ENCODE measurements at regions not wholly inside any gene's neighbourhood (a gene's known extent, or its start where the extent isn't known, plus 50 kb on each side); places are given as distances from the start of the nearest gene placed in this dataset.

DNA sequence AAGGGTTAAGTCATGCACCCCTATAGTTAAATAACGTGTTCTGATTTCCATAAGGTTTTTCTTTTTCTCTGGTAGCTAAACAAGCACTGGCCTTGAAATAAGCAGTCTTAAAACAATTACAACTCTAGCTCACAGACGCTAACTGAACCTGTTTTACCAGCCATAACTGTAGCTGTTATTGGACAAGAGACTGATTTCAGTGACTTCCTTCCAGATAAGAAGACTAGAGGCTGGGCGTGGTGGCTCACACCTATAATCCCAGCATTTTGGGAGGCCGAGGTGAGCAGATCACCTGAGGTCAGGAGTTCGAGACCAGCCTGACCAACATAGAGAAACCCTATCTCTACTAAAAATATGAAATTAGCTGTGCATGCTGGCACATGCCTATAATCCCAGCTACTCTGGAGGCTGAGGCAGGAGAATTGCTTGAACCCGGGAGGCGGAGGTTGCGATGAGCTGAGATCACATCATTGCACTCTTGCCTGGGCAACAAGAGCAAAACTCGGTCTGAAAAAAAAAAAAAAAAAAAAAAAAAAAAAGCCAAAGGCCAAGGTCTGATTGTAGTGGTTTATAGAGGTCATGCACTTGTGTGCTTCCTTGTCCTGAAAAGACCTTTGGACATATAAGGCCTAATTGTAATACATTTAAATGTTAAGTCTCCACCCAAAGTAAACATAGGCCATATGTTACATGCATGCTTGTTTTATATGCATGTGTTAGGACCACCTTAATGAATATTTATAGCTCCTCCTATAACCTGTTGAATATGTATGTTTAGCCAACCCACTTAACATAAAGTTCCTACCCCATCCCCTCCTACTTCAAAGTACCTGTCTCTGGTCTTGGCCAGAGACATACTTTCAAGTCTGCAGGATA is 319.5 kb upstream of the CA10 start:
- no peak overlapping the region for H3K4me3 Mint-ChIP-seq
- POLR2A ChIA-PET = no interaction called here
- H3K4me1 Mint-ChIP-seq (ENCODE audit: low read depth) = no peaks in the 10 kb centered on the region
- ATAC-seq (no peak), DNase-seq (no peak)
- no peaks in the 10 kb centered on the region for H3K27me3 Mint-ChIP-seq
- no peaks in the 10 kb centered on the region for H3K36me3 Mint-ChIP-seq (ENCODE audit: low read depth)
- peaks cover 3% of the 10 kb centered on the region for H3K9me3 Mint-ChIP-seq
- intact Hi-C loops (cut with micrococcal nuclease) = no loop called here
- H3K27ac Mint-ChIP-seq = no peak overlapping the region
- TF ChIP-seq, protein P1, sequence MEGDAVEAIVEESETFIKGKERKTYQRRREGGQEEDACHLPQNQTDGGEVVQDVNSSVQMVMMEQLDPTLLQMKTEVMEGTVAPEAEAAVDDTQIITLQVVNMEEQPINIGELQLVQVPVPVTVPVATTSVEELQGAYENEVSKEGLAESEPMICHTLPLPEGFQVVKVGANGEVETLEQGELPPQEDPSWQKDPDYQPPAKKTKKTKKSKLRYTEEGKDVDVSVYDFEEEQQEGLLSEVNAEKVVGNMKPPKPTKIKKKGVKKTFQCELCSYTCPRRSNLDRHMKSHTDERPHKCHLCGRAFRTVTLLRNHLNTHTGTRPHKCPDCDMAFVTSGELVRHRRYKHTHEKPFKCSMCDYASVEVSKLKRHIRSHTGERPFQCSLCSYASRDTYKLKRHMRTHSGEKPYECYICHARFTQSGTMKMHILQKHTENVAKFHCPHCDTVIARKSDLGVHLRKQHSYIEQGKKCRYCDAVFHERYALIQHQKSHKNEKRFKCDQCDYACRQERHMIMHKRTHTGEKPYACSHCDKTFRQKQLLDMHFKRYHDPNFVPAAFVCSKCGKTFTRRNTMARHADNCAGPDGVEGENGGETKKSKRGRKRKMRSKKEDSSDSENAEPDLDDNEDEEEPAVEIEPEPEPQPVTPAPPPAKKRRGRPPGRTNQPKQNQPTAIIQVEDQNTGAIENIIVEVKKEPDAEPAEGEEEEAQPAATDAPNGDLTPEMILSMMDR (IDR thresholded peaks at IDR 0.05) = no peak
- CTCF ChIA-PET = no interaction called here

DNA sequence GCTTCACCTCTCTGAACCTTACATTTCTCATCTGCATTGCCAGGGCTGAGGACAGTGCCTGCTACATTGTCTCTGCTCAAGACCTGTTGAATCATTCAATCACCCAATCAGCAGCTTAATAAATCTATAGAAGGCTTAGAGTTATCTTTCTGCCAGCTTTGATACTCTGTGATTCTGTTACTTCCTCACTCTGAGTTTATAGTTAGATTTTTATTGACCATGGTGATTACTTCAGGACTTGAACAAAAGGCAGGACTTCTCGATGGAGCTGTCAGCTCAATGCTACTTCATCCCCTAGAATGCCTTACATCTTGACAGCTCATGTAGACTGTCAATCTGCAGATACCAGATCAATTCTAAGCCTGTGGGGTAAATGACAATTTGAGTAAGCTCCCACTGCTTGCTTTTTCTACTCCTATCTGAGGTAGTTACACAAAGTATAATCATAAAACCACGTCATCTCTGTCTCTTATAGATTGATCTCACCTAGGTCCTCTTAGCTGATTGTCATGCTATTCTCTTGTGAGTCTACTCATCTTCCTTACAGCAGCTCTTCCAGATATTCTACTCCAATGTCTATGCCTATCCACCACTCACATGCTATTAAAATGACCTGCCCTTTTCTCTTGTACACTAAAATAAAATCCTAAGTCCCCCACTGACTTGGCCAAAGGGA is 318.3 kb upstream of the CA10 start:
- H3K36me3 Mint-ChIP-seq (ENCODE audit: low read depth) = no peaks in the 10 kb centered on the region
- TF ChIP-seq, protein P1 (IDR thresholded peaks at IDR 0.05) = no peak
- H3K27ac Mint-ChIP-seq = no peak overlapping the region
- H3K9me3 Mint-ChIP-seq = peaks cover 1% of the 10 kb centered on the region
- ATAC-seq = no peak
- H3K4me1 Mint-ChIP-seq (ENCODE audit: low read depth) = no peaks in the 10 kb centered on the region
- POLR2A ChIA-PET = no interaction called here
- no peak overlapping the region for H3K4me3 Mint-ChIP-seq
- intact Hi-C loops (cut with micrococcal nuclease) = no loop called here
- CTCF ChIA-PET = no interaction called here
- no peak for DNase-seq
- no peaks in the 10 kb centered on the region for H3K27me3 Mint-ChIP-seq

DNA sequence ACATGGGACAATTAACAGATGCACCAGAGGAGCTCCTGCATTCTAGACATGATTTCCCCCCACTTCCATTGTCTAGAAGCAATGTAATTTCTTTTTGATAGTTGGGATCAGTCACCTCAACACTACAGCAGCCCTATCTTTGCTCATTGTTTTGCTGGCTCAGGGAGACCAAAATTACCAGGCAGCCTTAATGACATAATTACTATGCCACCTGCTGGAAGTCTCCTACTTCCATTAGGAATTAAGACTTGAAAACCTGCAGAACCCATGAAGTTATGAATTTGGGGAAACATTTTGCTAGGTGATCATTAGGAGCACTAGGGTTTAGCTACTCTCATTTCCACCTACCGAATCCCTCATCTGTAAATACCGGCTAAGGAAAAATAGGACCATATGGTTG is 312.0 kb upstream of the CA10 start:
- Mint-ChIP-seq H3K36me3 (ENCODE audit: low read depth) (no peaks in the 10 kb centered on the region), H3K4me3 (no peak overlapping the region), H3K27ac (no peak overlapping the region), H3K27me3 (no peaks in the 10 kb centered on the region), H3K9me3 (no peaks in the 10 kb centered on the region), H3K4me1 (ENCODE audit: low read depth) (no peaks in the 10 kb centered on the region)
- ATAC-seq (no peak), DNase-seq (no peak)
- POLR2A ChIA-PET = no interaction called here
- intact Hi-C loops (cut with micrococcal nuclease) = no loop called here
- TF ChIP-seq, protein P1 (IDR thresholded peaks at IDR 0.05) = no peak
- CTCF ChIA-PET = no interaction called here

DNA sequence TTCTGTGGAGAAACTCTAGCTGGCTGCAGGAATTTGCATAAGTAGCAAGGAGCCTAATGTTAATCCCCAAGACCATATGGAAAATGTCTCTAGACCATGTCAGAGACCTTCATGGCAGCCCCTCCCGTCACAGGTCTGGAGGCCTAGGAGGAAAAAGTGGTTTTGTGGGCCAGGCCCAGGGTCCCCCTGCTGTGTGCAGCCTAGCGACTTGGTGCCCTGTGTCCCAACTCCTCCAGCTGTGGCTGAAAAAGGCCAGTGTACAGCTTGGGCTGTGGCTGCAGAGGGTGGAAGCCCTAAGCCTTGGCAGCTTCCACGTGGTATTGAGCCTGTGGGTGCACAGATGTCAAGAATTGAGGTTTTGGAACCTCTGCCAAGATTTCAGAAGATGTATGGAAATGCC is 306.9 kb upstream of the CA10 start:
- H3K4me1 Mint-ChIP-seq (ENCODE audit: low read depth) = no peaks in the 10 kb centered on the region
- DNase-seq = no peak
- no peaks in the 10 kb centered on the region for H3K27me3 Mint-ChIP-seq
- no peak overlapping the region for H3K4me3 Mint-ChIP-seq
- intact Hi-C loops (cut with micrococcal nuclease) = no loop called here
- ChIA-PET POLR2A (interaction anchor here (0.6 kb wide), 1 partner anchor 54 kb away, joined by 4 read pairs; no protein-coding TSS in a partner anchor), CTCF (no interaction called here)
- TF ChIP-seq, protein P1 (IDR thresholded peaks at IDR 0.05) = no peak
- peaks cover 6% of the 10 kb centered on the region for H3K9me3 Mint-ChIP-seq
- ATAC-seq = no peak
- H3K27ac Mint-ChIP-seq = no peak overlapping the region
- H3K36me3 Mint-ChIP-seq (ENCODE audit: low read depth) = no peaks in the 10 kb centered on the region

DNA sequence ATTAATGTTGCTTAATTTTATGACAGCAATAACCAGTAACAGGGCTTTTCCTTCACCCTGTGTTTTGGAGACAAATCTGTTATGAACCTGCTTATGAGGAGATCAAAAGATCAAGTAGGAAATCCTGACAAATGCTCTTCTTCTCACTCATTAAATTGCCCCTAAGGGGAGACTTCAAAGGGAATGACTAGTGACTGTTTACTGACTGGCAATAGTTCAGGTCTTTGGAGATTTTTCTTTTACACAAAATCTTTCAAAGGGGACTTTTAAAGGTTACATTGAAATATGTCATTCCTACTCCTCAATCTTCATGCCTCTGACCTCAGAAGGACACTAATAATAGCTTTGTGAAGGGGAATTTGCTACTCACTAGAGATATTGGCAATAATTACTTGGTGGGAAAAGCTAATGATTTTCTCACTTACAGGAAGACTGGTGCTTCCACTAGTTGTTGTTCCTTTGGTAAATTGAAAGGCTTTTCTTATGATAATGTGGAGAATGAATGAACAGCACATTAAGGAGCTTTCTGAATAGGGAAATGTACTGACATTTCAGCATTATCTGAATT is 292.9 kb upstream of the CA10 start:
- no peak for DNase-seq
- no peak overlapping the region for H3K4me3 Mint-ChIP-seq
- H3K27me3 Mint-ChIP-seq = no peaks in the 10 kb centered on the region
- no peak overlapping the region for H3K27ac Mint-ChIP-seq
- ChIA-PET CTCF (no interaction called here), POLR2A (no interaction called here)
- no peaks in the 10 kb centered on the region for H3K4me1 Mint-ChIP-seq (ENCODE audit: low read depth)
- ATAC-seq = no peak
- peaks cover 5% of the 10 kb centered on the region for H3K9me3 Mint-ChIP-seq
- TF ChIP-seq, protein P1 (IDR thresholded peaks at IDR 0.05) = no peak
- H3K36me3 Mint-ChIP-seq (ENCODE audit: low read depth) = no peaks in the 10 kb centered on the region
- intact Hi-C loops (cut with micrococcal nuclease) = no loop called here

Measured in activated CD8-positive, alpha-beta T cell treated with anti-CD3 and anti-CD28 coated beads for 36 hours (primary cell).